ENCODE measurements at regions not wholly inside any gene's neighbourhood (a gene's known extent, or its start where the extent isn't known, plus 50 kb on each side); places are given as distances from the start of the nearest gene placed in this dataset.
A peak's percentile ranks its signal among the peaks of the same experiment; 100 is the strongest.

DNA sequence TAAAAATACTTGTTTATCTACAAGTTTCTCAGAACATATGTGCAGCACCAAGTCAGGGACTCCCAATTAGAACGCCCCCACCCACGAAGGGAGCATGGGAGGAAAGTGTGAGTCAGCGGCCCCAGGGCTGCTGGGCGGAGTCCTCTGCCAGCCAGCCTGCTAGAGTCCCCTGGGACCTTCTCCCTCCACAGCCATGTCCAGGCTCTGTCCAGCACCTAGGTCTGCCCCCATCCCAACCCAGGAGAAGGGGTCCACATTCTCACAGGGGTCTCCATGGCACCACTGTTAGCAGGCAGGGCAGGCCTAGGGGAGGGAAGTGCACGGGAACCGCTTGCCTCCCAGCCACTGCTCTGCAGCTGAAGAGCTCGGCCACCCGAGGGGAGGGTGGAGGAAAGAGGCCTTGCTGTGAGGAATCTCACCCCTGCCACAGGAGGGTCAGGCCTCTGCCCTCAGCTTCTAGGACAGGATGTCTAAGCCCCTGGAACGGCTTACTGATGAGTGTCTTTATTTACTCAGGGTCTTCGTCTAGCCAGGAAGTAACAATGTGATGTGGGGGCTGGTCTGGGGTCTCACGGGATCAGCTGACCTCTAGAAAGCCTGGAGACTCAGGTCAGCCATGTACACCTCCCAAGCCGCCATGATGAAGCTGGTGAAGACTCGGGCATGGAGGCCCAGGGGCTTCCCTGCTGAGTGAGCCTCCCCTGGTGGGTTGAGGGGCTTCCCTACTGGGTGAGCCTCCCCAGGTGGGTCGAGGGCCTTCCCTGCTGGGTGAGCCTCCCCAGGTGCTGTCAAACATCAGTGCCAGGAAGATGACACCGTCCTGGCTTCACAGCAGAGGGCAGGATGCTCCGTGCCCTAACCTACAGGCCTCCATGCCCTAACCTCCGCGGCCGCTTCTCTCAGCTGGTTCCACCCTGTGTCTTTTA lies 190.3 kb downstream of the RBFOX3 start:
- Histone ChIP-seq H3K27me3 (ENCODE audit: control insufficient read depth in 2 of 2, insufficient read depth in 2 of 2, low read length in 2 of 2) (no peaks in the 10 kb centered on the region), H3K4me3 (replicated peaks in 1 of 3; ENCODE audit: insufficient read depth in 1 of 3, low read depth in 1 of 3, low read length in 3 of 3) (no peak overlapping the region), H3K4me2 (ENCODE audit: insufficient read depth, low read length) (no peak overlapping the region), H3K36me3 (ENCODE audit: control insufficient read depth in 2 of 2, extremely low read depth in 1 of 2, insufficient read depth in 2 of 2, low read length in 2 of 2) (no peaks in the 10 kb centered on the region), H4K20me1 (replicated peaks; ENCODE audit: control insufficient read depth, extremely low read depth, insufficient read depth, low read length) (no peaks in the 10 kb centered on the region), H3K4me1 (ENCODE audit: control insufficient read depth, extremely low read depth, insufficient read depth, low read length) (no peaks in the 10 kb centered on the region), H3K27ac (ENCODE audit: insufficient read depth, low read depth, low read length) (no peak overlapping the region), H2AFZ (ENCODE audit: low read depth, low read length) (no peak overlapping the region), H3K9me3 (replicated peaks; ENCODE audit: control insufficient read depth, insufficient read depth, low read length) (no peaks in the 10 kb centered on the region), H3K9me1 (replicated peaks; ENCODE audit: control insufficient read depth, extremely low read depth, insufficient read depth, low read length) (no peaks in the 10 kb centered on the region), H3K79me2 (ENCODE audit: control insufficient read depth, insufficient read depth, low read length) (no peaks in the 10 kb centered on the region), H3K9ac (replicated peaks; ENCODE audit: extremely low read depth, insufficient read depth, low read length) (no peak overlapping the region)
- DNase-seq (ENCODE audit: low read depth, low spot score) (peak; percentile 3), FAIRE-seq (no peak)
- CTCF ChIA-PET, result no interaction called here
- dilution Hi-C loops (cut with MboI; ENCODE audit: extremely low pct_ligation_motif_present, low sequenced_read_pairs) (no loop called here), intact Hi-C loops (cut with micrococcal nuclease) (no loop called here)
- POLR2A ChIA-PET, result no interaction called here
- TF ChIP-seq GATA2 (IDR thresholded peaks at IDR 0.05; ENCODE audit: insufficient read depth, insufficient read length, low read depth, low read length) (no peak), EZH2 (IDR thresholded peaks at IDR 0.05; ENCODE audit: borderline replicate concordance, low read depth, low read length, severe bottlenecking) (no peak), POLR2AphosphoS5 (IDR thresholded peaks at IDR 0.05; ENCODE audit: insufficient read depth, low read depth, low read length) (no peak), MYC (IDR thresholded peaks at IDR 0.05; ENCODE audit: low read depth, low read length) (no peak), JUN (IDR thresholded peaks at IDR 0.05; ENCODE audit: borderline replicate concordance, insufficient read depth, insufficient read length, low read depth) (no peak), FOS (IDR thresholded peaks at IDR 0.05; ENCODE audit: borderline replicate concordance, insufficient read depth, low read length) (no peak), POLR2A (IDR thresholded peaks at IDR 0.05; ENCODE audit: low read depth, low read length) (no peak)
- TF ChIP-seq, protein P1, sequence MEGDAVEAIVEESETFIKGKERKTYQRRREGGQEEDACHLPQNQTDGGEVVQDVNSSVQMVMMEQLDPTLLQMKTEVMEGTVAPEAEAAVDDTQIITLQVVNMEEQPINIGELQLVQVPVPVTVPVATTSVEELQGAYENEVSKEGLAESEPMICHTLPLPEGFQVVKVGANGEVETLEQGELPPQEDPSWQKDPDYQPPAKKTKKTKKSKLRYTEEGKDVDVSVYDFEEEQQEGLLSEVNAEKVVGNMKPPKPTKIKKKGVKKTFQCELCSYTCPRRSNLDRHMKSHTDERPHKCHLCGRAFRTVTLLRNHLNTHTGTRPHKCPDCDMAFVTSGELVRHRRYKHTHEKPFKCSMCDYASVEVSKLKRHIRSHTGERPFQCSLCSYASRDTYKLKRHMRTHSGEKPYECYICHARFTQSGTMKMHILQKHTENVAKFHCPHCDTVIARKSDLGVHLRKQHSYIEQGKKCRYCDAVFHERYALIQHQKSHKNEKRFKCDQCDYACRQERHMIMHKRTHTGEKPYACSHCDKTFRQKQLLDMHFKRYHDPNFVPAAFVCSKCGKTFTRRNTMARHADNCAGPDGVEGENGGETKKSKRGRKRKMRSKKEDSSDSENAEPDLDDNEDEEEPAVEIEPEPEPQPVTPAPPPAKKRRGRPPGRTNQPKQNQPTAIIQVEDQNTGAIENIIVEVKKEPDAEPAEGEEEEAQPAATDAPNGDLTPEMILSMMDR (IDR thresholded peaks at IDR 0.05; ENCODE audit: extremely low read depth in 1 of 2, insufficient read depth in 1 of 2, low read depth in 1 of 2, low read length in 2 of 2), result no peak
- TF ChIP-seq, protein P2, sequence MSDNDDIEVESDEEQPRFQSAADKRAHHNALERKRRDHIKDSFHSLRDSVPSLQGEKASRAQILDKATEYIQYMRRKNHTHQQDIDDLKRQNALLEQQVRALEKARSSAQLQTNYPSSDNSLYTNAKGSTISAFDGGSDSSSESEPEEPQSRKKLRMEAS (IDR thresholded peaks at IDR 0.05; ENCODE audit: insufficient read depth, insufficient read length), result no peak
- no TSS peak for BruUV-seq (replicated peaks)
